Cardiac muscle cell (in vitro differentiated cells and primary cell): ENCODE measurements at regions not wholly inside any gene's neighbourhood (a gene's known extent, or its start where the extent isn't known, plus 50 kb on each side); places are given as distances from the start of the nearest gene placed in this dataset.

Source experiments
- DNase-seq, 2 donors: peaks; one replicate each; pipeline versions ENCODE4 v3.0.0 to v3.0.0-alpha.2; 2010 to 2017; ENCODE audit warnings: low read depth in 1 of 2, low spot score in 1 of 2
- H3K27ac ChIP-seq: fragments of 200-600 bp; sonication (generic); 2 replicates; pipeline ENCODE4 v1.5.1; 2016
- H3K27me3 ChIP-seq: fragments of 200-600 bp; sonication (generic); 2 replicates; pipeline ENCODE4 v1.6.0; 2016; ENCODE audit warnings: control low read depth
- H3K36me3 ChIP-seq: fragments of 200-600 bp; sonication (generic); 2 replicates; pipeline ENCODE4 v1.5.1; 2016; ENCODE audit warnings: control low read depth
- H3K4me1 ChIP-seq: fragments of 200-600 bp; sonication (generic); 2 replicates; pipeline ENCODE4 v1.8.1; 2017; ENCODE audit warnings: low read depth, mild to moderate bottlenecking, mixed run types
- H3K4me3 ChIP-seq: fragments of 200-600 bp; sonication (generic); 2 replicates; pipeline ENCODE4 v1.5.1; 2016; ENCODE audit warnings: mild to moderate bottlenecking
- H3K9me3 ChIP-seq: fragments of 200-600 bp; sonication (generic); 2 replicates; pipeline ENCODE4 v1.5.1; 2017; ENCODE audit warnings: low read depth, mild to moderate bottlenecking, control low read depth
- TF ChIP-seq, protein P1 (sequence below): IDR thresholded peaks from 2 replicates; pipeline ENCODE4 v1.5.1; 2012; ENCODE audit warnings: low read depth, mild to moderate bottlenecking, low read length

- Histone ChIP-seq H3K9me3 (no peaks in the 10 kb centered on the region), H3K4me3 (no peak overlapping the region), H3K27ac (no peak overlapping the region), H3K27me3 (no peaks in the 10 kb centered on the region), H3K36me3 (no peaks in the 10 kb centered on the region), H3K4me1 (peaks cover 34% of the 10 kb centered on the region)
- TF ChIP-seq, protein P1, sequence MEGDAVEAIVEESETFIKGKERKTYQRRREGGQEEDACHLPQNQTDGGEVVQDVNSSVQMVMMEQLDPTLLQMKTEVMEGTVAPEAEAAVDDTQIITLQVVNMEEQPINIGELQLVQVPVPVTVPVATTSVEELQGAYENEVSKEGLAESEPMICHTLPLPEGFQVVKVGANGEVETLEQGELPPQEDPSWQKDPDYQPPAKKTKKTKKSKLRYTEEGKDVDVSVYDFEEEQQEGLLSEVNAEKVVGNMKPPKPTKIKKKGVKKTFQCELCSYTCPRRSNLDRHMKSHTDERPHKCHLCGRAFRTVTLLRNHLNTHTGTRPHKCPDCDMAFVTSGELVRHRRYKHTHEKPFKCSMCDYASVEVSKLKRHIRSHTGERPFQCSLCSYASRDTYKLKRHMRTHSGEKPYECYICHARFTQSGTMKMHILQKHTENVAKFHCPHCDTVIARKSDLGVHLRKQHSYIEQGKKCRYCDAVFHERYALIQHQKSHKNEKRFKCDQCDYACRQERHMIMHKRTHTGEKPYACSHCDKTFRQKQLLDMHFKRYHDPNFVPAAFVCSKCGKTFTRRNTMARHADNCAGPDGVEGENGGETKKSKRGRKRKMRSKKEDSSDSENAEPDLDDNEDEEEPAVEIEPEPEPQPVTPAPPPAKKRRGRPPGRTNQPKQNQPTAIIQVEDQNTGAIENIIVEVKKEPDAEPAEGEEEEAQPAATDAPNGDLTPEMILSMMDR, result no peak
- DNase-seq, result no peak
Measured at GRCh38 chr2:5064687-5065086, 627.5 kb upstream of the SOX11 start.

GRCh38 chr2:5067816-5068215, 624.4 kb upstream of the SOX11 start:
- TF ChIP-seq, protein P1, result no peak
- H3K4me1 ChIP-seq, result peaks cover 17% of the 10 kb centered on the region
- H3K4me3 ChIP-seq, result no peak overlapping the region
- H3K27me3 ChIP-seq, result no peaks in the 10 kb centered on the region
- no peak overlapping the region for H3K27ac ChIP-seq
- no peak for DNase-seq
- no peaks in the 10 kb centered on the region for H3K9me3 ChIP-seq
- no peaks in the 10 kb centered on the region for H3K36me3 ChIP-seq

- H3K27me3 ChIP-seq, result no peaks in the 10 kb centered on the region
- TF ChIP-seq, protein P1, result no peak
- no peak overlapping the region for H3K4me3 ChIP-seq
- no peak for DNase-seq
- peaks cover 20% of the 10 kb centered on the region for H3K4me1 ChIP-seq
- no peaks in the 10 kb centered on the region for H3K9me3 ChIP-seq
- no peak overlapping the region for H3K27ac ChIP-seq
- H3K36me3 ChIP-seq, result no peaks in the 10 kb centered on the region
Measured at GRCh38 chr2:5070257-5070656, 621.9 kb upstream of the SOX11 start.

- no peaks in the 10 kb centered on the region for H3K36me3 ChIP-seq
- no peak for DNase-seq
- no peak overlapping the region for H3K27ac ChIP-seq
- H3K9me3 ChIP-seq, result no peaks in the 10 kb centered on the region
- TF ChIP-seq, protein P1, result no peak
- no peaks in the 10 kb centered on the region for H3K27me3 ChIP-seq
- peaks cover 16% of the 10 kb centered on the region for H3K4me1 ChIP-seq
- no peak overlapping the region for H3K4me3 ChIP-seq
Measured at GRCh38 chr2:5074733-5075132, 617.5 kb upstream of the SOX11 start.

GRCh38 chr2:5076599-5076998, 615.6 kb upstream of the SOX11 start:
- peaks cover 16% of the 10 kb centered on the region for H3K4me1 ChIP-seq
- H3K27me3 ChIP-seq, result no peaks in the 10 kb centered on the region
- no peak for DNase-seq
- no peak overlapping the region for H3K4me3 ChIP-seq
- no peak overlapping the region for H3K27ac ChIP-seq
- no peaks in the 10 kb centered on the region for H3K9me3 ChIP-seq
- no peaks in the 10 kb centered on the region for H3K36me3 ChIP-seq
- TF ChIP-seq, protein P1, result no peak
